Effector memory CD4-positive, alpha-beta T cell (primary cell): ENCODE measurements at regions not wholly inside any gene's neighbourhood (a gene's known extent, or its start where the extent isn't known, plus 50 kb on each side); places are given as distances from the start of the nearest gene placed in this dataset.
"Not testable (repeated sequence)": the region's sequence is repeated elsewhere in the genome, so short reads cannot be mapped to it uniquely, and the experiment has no call there.

Source experiments
- DNase-seq, 3 donors: peaks; one replicate each; pipeline ENCODE4 v3.0.0-alpha.2; 2020
- H3K27ac ChIP-seq: 2 replicates; pipeline ENCODE4 v1.7.0; 2013; ENCODE audit warnings: mild to moderate bottlenecking, low read length, moderate library complexity; ENCODE audit not compliant: insufficient read depth, poor library complexity, severe bottlenecking
- H3K27me3 ChIP-seq: replicated peaks from 2 replicates; pipeline ENCODE4 v1.7.0; 2013; ENCODE audit warnings: mild to moderate bottlenecking, low read length; ENCODE audit not compliant: insufficient read depth, control insufficient read depth, poor library complexity, severe bottlenecking
- H3K36me3 ChIP-seq: 2 replicates; pipeline ENCODE4 v1.7.0; 2013; ENCODE audit warnings: mild to moderate bottlenecking, low read length, moderate library complexity; ENCODE audit not compliant: control insufficient read depth, insufficient read depth
- H3K4me1 ChIP-seq: 2 replicates; pipeline ENCODE4 v1.7.0; 2013; ENCODE audit warnings: low read length, mild to moderate bottlenecking; ENCODE audit not compliant: control insufficient read depth, insufficient read depth, poor library complexity, severe bottlenecking
- H3K4me3 ChIP-seq: 2 replicates; pipeline ENCODE4 v1.7.0; 2013; ENCODE audit warnings: low read length, low read depth, mild to moderate bottlenecking; ENCODE audit not compliant: insufficient read depth, poor library complexity, severe bottlenecking
- H3K9me3 ChIP-seq: 2 replicates; pipeline ENCODE4 v1.7.0; 2013; ENCODE audit warnings: mild to moderate bottlenecking, low read length, moderate library complexity; ENCODE audit not compliant: control insufficient read depth

DNA sequence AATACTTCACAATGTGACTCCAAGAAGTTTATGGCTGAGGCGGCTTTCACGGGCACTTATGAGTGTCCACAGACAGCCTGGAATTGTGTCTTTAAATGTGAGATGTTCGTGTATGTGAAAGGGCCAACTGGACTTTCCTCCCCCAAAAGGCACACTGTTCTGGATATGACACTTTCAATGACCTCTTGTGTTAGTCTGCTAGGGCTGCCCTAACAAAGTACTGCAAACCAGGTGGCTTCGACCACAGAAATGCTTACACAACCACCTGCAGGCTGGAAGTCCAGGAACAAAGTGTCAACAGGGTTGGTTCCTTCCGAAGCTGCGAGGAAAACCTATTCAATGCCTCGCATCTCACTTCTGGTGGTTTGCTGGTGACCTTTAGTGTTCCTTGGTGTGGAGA is 281.7 kb downstream of the ANAPC1 start:
- not testable (repeated sequence) for H3K27ac ChIP-seq, H3K9me3 ChIP-seq, DNase-seq, H3K36me3 ChIP-seq, H3K4me1 ChIP-seq, H3K4me3 ChIP-seq, H3K27me3 ChIP-seq

DNA sequence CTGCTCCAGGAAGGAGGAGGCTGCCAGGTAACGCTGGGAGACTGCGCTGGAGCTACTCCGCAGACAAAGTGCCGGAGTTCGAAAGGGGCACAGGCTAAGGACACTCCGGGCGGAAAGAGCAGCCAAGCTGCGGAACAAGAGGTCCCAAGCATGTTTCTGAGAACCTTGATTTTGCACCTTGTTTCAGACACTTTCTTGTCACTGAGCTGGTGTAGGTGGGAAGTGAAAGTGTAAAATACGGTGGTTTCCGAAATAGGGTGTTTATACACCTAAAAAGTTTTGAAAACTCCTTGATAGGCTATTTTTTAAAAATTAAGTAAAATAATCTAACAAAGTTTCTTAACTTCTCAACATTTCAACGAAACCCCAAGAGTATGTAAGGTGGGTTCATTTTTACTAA is 278.2 kb downstream of the ANAPC1 start:
- H3K4me1 ChIP-seq, H3K4me3 ChIP-seq, H3K9me3 ChIP-seq, H3K27ac ChIP-seq, H3K27me3 ChIP-seq, H3K36me3 ChIP-seq, DNase-seq: not testable (repeated sequence)

- not testable (repeated sequence) for H3K4me3 ChIP-seq, DNase-seq, H3K36me3 ChIP-seq, H3K9me3 ChIP-seq, H3K27ac ChIP-seq, H3K4me1 ChIP-seq, H3K27me3 ChIP-seq
These were observed 277.4 kb downstream of the ANAPC1 start for GRCh38 chr2:111606632-111607031.

- not testable (repeated sequence) for H3K36me3 ChIP-seq
These were observed 274.7 kb downstream of the ANAPC1 start for GRCh38 chr2:111609146-111609844.

GRCh38 chr2:111610035-111610434 is 274.0 kb downstream of the ANAPC1 start:
- not testable (repeated sequence) for H3K27me3 ChIP-seq, H3K27ac ChIP-seq, H3K4me1 ChIP-seq, H3K36me3 ChIP-seq, H3K4me3 ChIP-seq, DNase-seq, H3K9me3 ChIP-seq

More at GRCh38 chr2:111609146-111609844, 274.7 kb downstream of the ANAPC1 start:
- DNase-seq, H3K27ac ChIP-seq, H3K4me3 ChIP-seq, H3K9me3 ChIP-seq, H3K27me3 ChIP-seq, H3K4me1 ChIP-seq: not testable (repeated sequence)

GRCh38 chr2:111616651-111617218 is 267.3 kb downstream of the ANAPC1 start:
- Histone ChIP-seq H3K9me3 (no peaks in the 10 kb centered on the region), H3K4me1 (no peaks in the 10 kb centered on the region), H3K27ac (no peak overlapping the region), H3K4me3 (no peak overlapping the region), H3K36me3 (no peaks in the 10 kb centered on the region), H3K27me3 (no peaks in the 10 kb centered on the region)
- DNase-seq = no peak

- H3K4me3 ChIP-seq = no peak overlapping the region
- no peaks in the 10 kb centered on the region for H3K27me3 ChIP-seq
These were observed 266.4 kb downstream of the ANAPC1 start for GRCh38 chr2:111617299-111618225.

GRCh38 chr2:111618226-111618977 is 265.6 kb downstream of the ANAPC1 start:
- H3K27me3 ChIP-seq = no peaks in the 10 kb centered on the region
- H3K27ac ChIP-seq = no peak overlapping the region
- DNase-seq = no peak
- no peak overlapping the region for H3K4me3 ChIP-seq
- H3K36me3 ChIP-seq = no peaks in the 10 kb centered on the region
- H3K9me3 ChIP-seq = no peaks in the 10 kb centered on the region
- no peaks in the 10 kb centered on the region for H3K4me1 ChIP-seq

More at GRCh38 chr2:111617299-111618225, 266.4 kb downstream of the ANAPC1 start:
- H3K36me3 ChIP-seq = no peaks in the 10 kb centered on the region
- no peak for DNase-seq
- H3K9me3 ChIP-seq = no peaks in the 10 kb centered on the region
- H3K4me1 ChIP-seq = no peaks in the 10 kb centered on the region
- no peak overlapping the region for H3K27ac ChIP-seq

- H3K4me3 ChIP-seq = no peak overlapping the region
These were observed 264.8 kb downstream of the ANAPC1 start for GRCh38 chr2:111618978-111619902.

More at GRCh38 chr2:111618978-111619902, 264.8 kb downstream of the ANAPC1 start:
- DNase-seq = no peak
- Histone ChIP-seq H3K27me3 (no peaks in the 10 kb centered on the region), H3K4me1 (no peaks in the 10 kb centered on the region), H3K27ac (no peak overlapping the region), H3K36me3 (no peaks in the 10 kb centered on the region), H3K9me3 (no peaks in the 10 kb centered on the region)
